ENCODE measurements at regions not wholly inside any gene's neighbourhood (a gene's known extent, or its start where the extent isn't known, plus 50 kb on each side); places are given as distances from the start of the nearest gene placed in this dataset.

GRCh38 chr2:226130192-226130591, 669.4 kb downstream of the IRS1 start:
- TF ChIP-seq CTCF (IDR thresholded peaks at IDR 0.05) = no peak
- Histone ChIP-seq H3K9me3 (no peaks in the 10 kb centered on the region), H3K4me3 (no peak overlapping the region), H3K36me3 (ENCODE audit: low read depth) (no peaks in the 10 kb centered on the region), H3K4me1 (ENCODE audit: low read depth) (no peaks in the 10 kb centered on the region)
- no peak for DNase-seq
- intact Hi-C loops (cut with DNase I, micrococcal nuclease) = no loop called here
- no peak for ATAC-seq

GRCh38 chr2:226127682-226128081, 671.9 kb downstream of the IRS1 start:
- ATAC-seq (no peak), DNase-seq (no peak)
- Histone ChIP-seq H3K4me3 (no peak overlapping the region), H3K4me1 (ENCODE audit: low read depth) (no peaks in the 10 kb centered on the region), H3K9me3 (no peaks in the 10 kb centered on the region), H3K36me3 (ENCODE audit: low read depth) (no peaks in the 10 kb centered on the region)
- intact Hi-C loops (cut with DNase I, micrococcal nuclease) = no loop called here
- no peak for TF ChIP-seq CTCF (IDR thresholded peaks at IDR 0.05)

- ATAC-seq (no peak), DNase-seq (no peak)
- no peak for TF ChIP-seq CTCF (IDR thresholded peaks at IDR 0.05)
- Histone ChIP-seq H3K36me3 (ENCODE audit: low read depth) (no peaks in the 10 kb centered on the region), H3K9me3 (no peaks in the 10 kb centered on the region), H3K4me3 (no peak overlapping the region), H3K4me1 (ENCODE audit: low read depth) (no peaks in the 10 kb centered on the region)
- intact Hi-C loops (cut with DNase I, micrococcal nuclease) = no loop called here
Observed at GRCh38 chr2:226126104-226126503, 673.5 kb downstream of the IRS1 start.

GRCh38 chr2:226125176-226125883, 674.3 kb downstream of the IRS1 start:
- Histone ChIP-seq H3K4me1 (ENCODE audit: low read depth) (no peaks in the 10 kb centered on the region), H3K9me3 (no peaks in the 10 kb centered on the region), H3K36me3 (ENCODE audit: low read depth) (no peaks in the 10 kb centered on the region), H3K4me3 (no peak overlapping the region)
- ATAC-seq (no peak), DNase-seq (no peak)
- TF ChIP-seq CTCF (IDR thresholded peaks at IDR 0.05) = no peak
- intact Hi-C loops (cut with DNase I, micrococcal nuclease) = no loop called here

GRCh38 chr2:226124548-226125011, 675.0 kb downstream of the IRS1 start:
- DNase-seq (no peak), ATAC-seq (no peak)
- intact Hi-C loops (cut with DNase I, micrococcal nuclease) = no loop called here
- Histone ChIP-seq H3K4me1 (ENCODE audit: low read depth) (no peaks in the 10 kb centered on the region), H3K36me3 (ENCODE audit: low read depth) (no peaks in the 10 kb centered on the region), H3K4me3 (no peak overlapping the region), H3K9me3 (no peaks in the 10 kb centered on the region)
- no peak for TF ChIP-seq CTCF (IDR thresholded peaks at IDR 0.05)

- no peak for DNase-seq
- TF ChIP-seq CTCF (IDR thresholded peaks at IDR 0.05) = no peak
- Histone ChIP-seq H3K9me3 (no peaks in the 10 kb centered on the region), H3K36me3 (ENCODE audit: low read depth) (no peaks in the 10 kb centered on the region), H3K4me3 (no peak overlapping the region), H3K4me1 (ENCODE audit: low read depth) (no peaks in the 10 kb centered on the region)
- no peak for ATAC-seq
- intact Hi-C loops (cut with DNase I, micrococcal nuclease) = no loop called here
Observed at GRCh38 chr2:226123300-226123699, 676.3 kb downstream of the IRS1 start.
